Breast epithelium (tissue), 3 donors: ENCODE measurements at regions not wholly inside any gene's neighbourhood (a gene's known extent, or its start where the extent isn't known, plus 50 kb on each side); places are given as distances from the start of the nearest gene placed in this dataset.

Source experiments
- CTCF ChIP-seq, 3 donors: fragments of 450-650 bp; IDR thresholded peaks; one replicate each; pipeline ENCODE4 v1.5.1; 2016 to 2017; ENCODE audit warnings: antibody characterized with exemption in 3 of 3, mild to moderate bottlenecking in 3 of 3, moderate library complexity in 3 of 3
- POLR2A ChIP-seq: fragments of 450-650 bp; IDR thresholded peaks from one replicate; pipeline ENCODE4 v1.6.1; 2016; ENCODE audit warnings: antibody characterized with exemption, mild to moderate bottlenecking, moderate library complexity
- POLR2AphosphoS5 ChIP-seq, 3 donors: sonication (generic); formaldehyde crosslinking; IDR thresholded peaks; one replicate each; pipeline ENCODE4 v1.6.1; 2017; ENCODE audit warnings: antibody characterized with exemption in 3 of 3

GRCh38 chr6:114713690-114714089 lies 370.9 kb upstream of the HS3ST5 start:
- TF ChIP-seq CTCF (IDR thresholded peaks at IDR 0.05) (no peak), POLR2A (no peak), POLR2AphosphoS5 (IDR thresholded peaks at IDR 0.05) (no peak)
